CD14-positive monocyte (primary cell): ENCODE measurements at regions not wholly inside any gene's neighbourhood (a gene's known extent, or its start where the extent isn't known, plus 50 kb on each side); places are given as distances from the start of the nearest gene placed in this dataset.

Experiments used
- DNase-seq, 3 donors: peaks; one replicate each; pipeline ENCODE4 v3.0.0-alpha.2; 2011 to 2022
- H2AFZ ChIP-seq: 2 replicates; pipeline ENCODE4 v1.6.0; 2012; ENCODE audit warnings: mild to moderate bottlenecking, low read depth, low read length, inconsistent platforms; ENCODE audit not compliant: insufficient read depth, poor library complexity, severe bottlenecking
- H3K27ac ChIP-seq, 2 donors: 1 replicate in 1 of 2; 2 replicates in 1 of 2; pipeline ENCODE4 v1.5.1; 2012 to 2013; ENCODE audit warnings: low read length in 2 of 2, control low read depth in 1 of 2, inconsistent platforms in 1 of 2, low read depth in 1 of 2, mild to moderate bottlenecking in 1 of 2
- H3K27me3 ChIP-seq, 2 donors: one replicate each; pipeline versions ENCODE4 v1.6.0 to v1.6.1; 2011 to 2013; ENCODE audit warnings: low read length in 2 of 2; ENCODE audit not compliant: control insufficient read depth in 2 of 2, insufficient read depth in 2 of 2
- H3K36me3 ChIP-seq, 2 donors: replicated peaks in 1 of 2; 1 replicate in 1 of 2; 2 replicates in 1 of 2; pipeline versions ENCODE4 v1.5.1 to v1.6.1; 2012 to 2013; ENCODE audit warnings: low read length in 2 of 2, control low read depth in 1 of 2, inconsistent platforms in 1 of 2, mild to moderate bottlenecking in 1 of 2; ENCODE audit not compliant: insufficient read depth in 2 of 2, control insufficient read depth in 1 of 2
- H3K4me1 ChIP-seq, 2 donors: 1 replicate in 1 of 2; 2 replicates in 1 of 2; pipeline versions ENCODE4 v1.5.1 to v1.6.1; 2012 to 2013; ENCODE audit warnings: low read length in 2 of 2, control low read depth in 1 of 2, inconsistent platforms in 1 of 2, mild to moderate bottlenecking in 1 of 2, moderate library complexity in 1 of 2; ENCODE audit not compliant: insufficient read depth in 2 of 2, control insufficient read depth in 1 of 2
- H3K4me2 ChIP-seq: replicated peaks from 2 replicates; pipeline ENCODE3; 2012; ENCODE audit warnings: low read length, moderate library complexity, mild to moderate bottlenecking; ENCODE audit not compliant: poor library complexity, severe bottlenecking; ENCODE audit errors: extremely low read depth
- H3K4me3 ChIP-seq, 3 experiments: fragments of 200-600 bp in 1 of 3; sonication (generic) in 1 of 3; replicated peaks in 1 of 3; 1 replicate in 2 of 3; 2 replicates in 1 of 3; pipeline ENCODE4 v1.5.1; 2011 to 2013; ENCODE audit warnings: low read length in 3 of 3, mild to moderate bottlenecking in 3 of 3, control low read depth in 2 of 3, low read depth in 2 of 3, inconsistent platforms in 1 of 3, moderate library complexity in 1 of 3
- H3K79me2 ChIP-seq: 2 replicates; pipeline ENCODE4 v1.6.0; 2012; ENCODE audit warnings: mild to moderate bottlenecking, control low read depth, inconsistent platforms, low read length, moderate library complexity; ENCODE audit not compliant: insufficient read depth
- H3K9ac ChIP-seq: 2 replicates; pipeline ENCODE4 v1.6.0; 2017; ENCODE audit warnings: low read length, mild to moderate bottlenecking; ENCODE audit not compliant: insufficient read depth, poor library complexity, severe bottlenecking
- H3K9me3 ChIP-seq, 2 donors: replicated peaks in 1 of 2; 1 replicate in 1 of 2; 2 replicates in 1 of 2; pipeline versions ENCODE4 v1.5.1 to v1.6.1; 2012 to 2013; ENCODE audit warnings: low read length in 2 of 2, control low read depth in 1 of 2; ENCODE audit not compliant: control insufficient read depth in 1 of 2, insufficient read depth in 1 of 2
- H4K20me1 ChIP-seq: 2 replicates; pipeline ENCODE4 v1.6.0; 2012; ENCODE audit warnings: mild to moderate bottlenecking, low read length, control low read depth, moderate library complexity; ENCODE audit not compliant: insufficient read depth
- H3K27ac Mint-ChIP-seq, 7 donors: one replicate each; pipeline ENCODE4 v1.8.0; 2020; ENCODE audit warnings: mild to moderate bottlenecking in 7 of 7, mixed read lengths in 7 of 7, moderate library complexity in 6 of 7, inconsistent platforms in 2 of 7
- H3K27me3 Mint-ChIP-seq, 3 donors: one replicate each; pipeline ENCODE4 v1.8.0; 2021 to 2022; ENCODE audit warnings: low read depth in 3 of 3, mild to moderate bottlenecking in 3 of 3, mixed read lengths in 3 of 3, moderate library complexity in 3 of 3, inconsistent platforms in 1 of 3
- H3K36me3 Mint-ChIP-seq, 2 donors: one replicate each; pipeline ENCODE4 v1.8.0; 2020; ENCODE audit warnings: mixed read lengths in 2 of 2, inconsistent platforms in 1 of 2, mild to moderate bottlenecking in 1 of 2
- H3K4me1 Mint-ChIP-seq: one replicate; pipeline ENCODE4 v1.8.0; 2020; ENCODE audit warnings: mild to moderate bottlenecking, mixed read lengths
- H3K4me3 Mint-ChIP-seq, 2 donors: one replicate each; pipeline ENCODE4 v1.8.0; 2020; ENCODE audit warnings: mild to moderate bottlenecking in 2 of 2, mixed read lengths in 2 of 2, moderate library complexity in 1 of 2
- H3K9me3 Mint-ChIP-seq, 7 donors: one replicate each; pipeline ENCODE4 v1.8.0; 2020 to 2022; ENCODE audit warnings: mixed read lengths in 7 of 7, mild to moderate bottlenecking in 6 of 7, moderate library complexity in 6 of 7, inconsistent platforms in 2 of 7
- CTCF ChIP-seq: fragments of 200-600 bp; IDR thresholded peaks from one replicate; pipeline ENCODE4 v1.8.0; 2022; ENCODE audit warnings: antibody characterized with exemption, mild to moderate bottlenecking
- WGBS: methylation state at CpG from one replicate; pipeline ENCODE4 v1.1.5; 2013; ENCODE audit warnings: missing lambda C conversion rate; ENCODE audit not compliant: insufficient coverage; 5-methylcytosine and 5-hydroxymethylcytosine counted together
- intact Hi-C, 2 donors: fragments of 100-400 bp; cut with micrococcal nuclease; formaldehyde crosslinking; loops; one replicate each; pipeline versions ENCODE4 v1.15.0 to v1.15.1; 2023

- Mint-ChIP-seq H3K36me3 (no peaks in the 10 kb centered on the region), H3K4me1 (no peaks in the 10 kb centered on the region), H3K27ac (no peak overlapping the region), H3K9me3 (peaks cover 0 to 6% (median 6%) of the 10 kb centered on the region in 7 donors), H3K27me3 (peaks cover 0 to 1% (median 0%) of the 10 kb centered on the region in 3 donors), H3K4me3 (no peak overlapping the region)
- no peaks in the 10 kb centered on the region for H3K27me3 ChIP-seq
- peaks cover 0 to 8% of the 10 kb centered on the region in 2 donors for H3K9me3 ChIP-seq
- intact Hi-C loops: no loop called here
- no peaks in the 10 kb centered on the region for H4K20me1 ChIP-seq
- no peaks in the 10 kb centered on the region for H3K4me1 ChIP-seq
- no peak overlapping the region for H2AFZ ChIP-seq
- no peak overlapping the region for H3K27ac ChIP-seq
- no peak overlapping the region for H3K9ac ChIP-seq
- no peak for DNase-seq
- H3K4me2 ChIP-seq: no peak overlapping the region
- TF ChIP-seq CTCF: no peak
- no CpG with 5 or more reads among the region's 1 CpG for WGBS
- H3K79me2 ChIP-seq: no peaks in the 10 kb centered on the region
- H3K4me3 ChIP-seq: no peak overlapping the region
- H3K36me3 ChIP-seq: no peaks in the 10 kb centered on the region
Measured at GRCh38 chr17:10956821-10957220, 118.9 kb upstream of the PIRT start.

GRCh38 chr17:10944819-10945218 is 106.9 kb upstream of the PIRT start:
- H3K4me3 Mint-ChIP-seq: no peak overlapping the region
- TF ChIP-seq CTCF: no peak
- no peaks in the 10 kb centered on the region for H3K4me1 Mint-ChIP-seq
- peaks cover 0 to 3% (median 0%) of the 10 kb centered on the region in 3 donors for H3K27me3 Mint-ChIP-seq
- peaks cover 0 to 5% (median 0%) of the 10 kb centered on the region in 7 donors for H3K9me3 Mint-ChIP-seq
- no peak overlapping the region for H3K9ac ChIP-seq
- H3K27me3 ChIP-seq: no peaks in the 10 kb centered on the region
- intact Hi-C loops: no loop called here
- no peak overlapping the region for H2AFZ ChIP-seq
- H3K36me3 Mint-ChIP-seq: no peaks in the 10 kb centered on the region
- H3K4me3 ChIP-seq: no peak overlapping the region
- WGBS: 9% methylated on average over 4 of the region's 4 CpGs
- no peaks in the 10 kb centered on the region for H4K20me1 ChIP-seq
- no peaks in the 10 kb centered on the region for H3K4me1 ChIP-seq
- H3K79me2 ChIP-seq: no peaks in the 10 kb centered on the region
- no peak overlapping the region for H3K27ac ChIP-seq
- no peak overlapping the region for H3K27ac Mint-ChIP-seq
- DNase-seq: no peak
- no peak overlapping the region for H3K4me2 ChIP-seq
- H3K36me3 ChIP-seq: no peaks in the 10 kb centered on the region
- no peaks in the 10 kb centered on the region for H3K9me3 ChIP-seq
